A549 (cell line): ENCODE measurements at regions not wholly inside any gene's neighbourhood (a gene's known extent, or its start where the extent isn't known, plus 50 kb on each side); places are given as distances from the start of the nearest gene placed in this dataset.

Experiments used
- CEBPB ChIP-seq, 2 experiments: fragments of >200 bp in 1 of 2; sonication (Bioruptor Twin) in 1 of 2; formaldehyde crosslinking in 1 of 2; IDR thresholded peaks; 2 replicates each; pipeline ENCODE4 v1.6.1; 2012 to 2016
- CTCF ChIP-seq: fragments of >200 bp; sonication (Bioruptor Twin); formaldehyde crosslinking; IDR thresholded peaks from 3 replicates; pipeline ENCODE4 v1.5.1; 2016
- EP300 ChIP-seq, 2 experiments: fragments of >200 bp; sonication (Bioruptor Twin); formaldehyde crosslinking; IDR thresholded peaks; 2 replicates in 1 of 2; 3 replicates in 1 of 2; pipeline ENCODE4 v1.6.1; 2016 to 2017
- GATA3 ChIP-seq: IDR thresholded peaks from 2 replicates; pipeline ENCODE4 v1.6.1; 2012; ENCODE audit warnings: borderline replicate concordance
- MAX ChIP-seq: IDR thresholded peaks from 2 replicates; pipeline ENCODE4 v1.6.1; 2012
- NR3C1 ChIP-seq: fragments of >200 bp; sonication (Bioruptor Twin); formaldehyde crosslinking; IDR thresholded peaks from 3 replicates; pipeline ENCODE4 v1.6.1; 2017
- POLR2A ChIP-seq: IDR thresholded peaks from 2 replicates; pipeline ENCODE4 v1.6.1; 2012; ENCODE audit warnings: mild to moderate bottlenecking, low read length
- RCOR1 ChIP-seq: fragments of 150-350 bp; IDR thresholded peaks from 2 replicates; pipeline ENCODE4 v1.6.1; 2014; ENCODE audit warnings: antibody characterized with exemption, low read length, low read depth
- RFX5 ChIP-seq: fragments of 450-650 bp; IDR thresholded peaks from 2 replicates; pipeline ENCODE4 v1.7.1; 2014; ENCODE audit warnings: antibody characterized with exemption, mild to moderate bottlenecking, moderate library complexity
- SREBF2 ChIP-seq: fragments of 450-650 bp; IDR thresholded peaks from 2 replicates; pipeline ENCODE4 v1.6.1; 2014; ENCODE audit warnings: mild to moderate bottlenecking, moderate library complexity
- ZFP36 ChIP-seq: fragments of 450-650 bp; IDR thresholded peaks from 2 replicates; pipeline ENCODE4 v1.6.1; 2014; ENCODE audit warnings: borderline replicate concordance; ENCODE audit not compliant: partially characterized antibody
- TF ChIP-seq, protein P1 (sequence below): fragments of 200-600 bp; sonication (generic); IDR thresholded peaks from 2 replicates; pipeline ENCODE4 v1.6.1; 2016; ENCODE audit warnings: antibody characterized with exemption, mild to moderate bottlenecking, moderate library complexity

GRCh38 chr5:123802298-123802951 is 290.4 kb downstream of the CSNK1G3 start:
- no peak for TF ChIP-seq NR3C1
- no peak for TF ChIP-seq RCOR1
- TF ChIP-seq, protein P1, sequence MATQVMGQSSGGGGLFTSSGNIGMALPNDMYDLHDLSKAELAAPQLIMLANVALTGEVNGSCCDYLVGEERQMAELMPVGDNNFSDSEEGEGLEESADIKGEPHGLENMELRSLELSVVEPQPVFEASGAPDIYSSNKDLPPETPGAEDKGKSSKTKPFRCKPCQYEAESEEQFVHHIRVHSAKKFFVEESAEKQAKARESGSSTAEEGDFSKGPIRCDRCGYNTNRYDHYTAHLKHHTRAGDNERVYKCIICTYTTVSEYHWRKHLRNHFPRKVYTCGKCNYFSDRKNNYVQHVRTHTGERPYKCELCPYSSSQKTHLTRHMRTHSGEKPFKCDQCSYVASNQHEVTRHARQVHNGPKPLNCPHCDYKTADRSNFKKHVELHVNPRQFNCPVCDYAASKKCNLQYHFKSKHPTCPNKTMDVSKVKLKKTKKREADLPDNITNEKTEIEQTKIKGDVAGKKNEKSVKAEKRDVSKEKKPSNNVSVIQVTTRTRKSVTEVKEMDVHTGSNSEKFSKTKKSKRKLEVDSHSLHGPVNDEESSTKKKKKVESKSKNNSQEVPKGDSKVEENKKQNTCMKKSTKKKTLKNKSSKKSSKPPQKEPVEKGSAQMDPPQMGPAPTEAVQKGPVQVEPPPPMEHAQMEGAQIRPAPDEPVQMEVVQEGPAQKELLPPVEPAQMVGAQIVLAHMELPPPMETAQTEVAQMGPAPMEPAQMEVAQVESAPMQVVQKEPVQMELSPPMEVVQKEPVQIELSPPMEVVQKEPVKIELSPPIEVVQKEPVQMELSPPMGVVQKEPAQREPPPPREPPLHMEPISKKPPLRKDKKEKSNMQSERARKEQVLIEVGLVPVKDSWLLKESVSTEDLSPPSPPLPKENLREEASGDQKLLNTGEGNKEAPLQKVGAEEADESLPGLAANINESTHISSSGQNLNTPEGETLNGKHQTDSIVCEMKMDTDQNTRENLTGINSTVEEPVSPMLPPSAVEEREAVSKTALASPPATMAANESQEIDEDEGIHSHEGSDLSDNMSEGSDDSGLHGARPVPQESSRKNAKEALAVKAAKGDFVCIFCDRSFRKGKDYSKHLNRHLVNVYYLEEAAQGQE, result no peak
- no peak for TF ChIP-seq CTCF
- no peak for TF ChIP-seq RFX5
- no peak for TF ChIP-seq SREBF2
- TF ChIP-seq POLR2A, result no peak
- no peak for TF ChIP-seq MAX
- TF ChIP-seq GATA3, result no peak
- TF ChIP-seq CEBPB (IDR thresholded peaks at IDR 0.05), result no peak
- TF ChIP-seq EP300 (IDR thresholded peaks at IDR 0.05), result no peak
- no peak for TF ChIP-seq ZFP36
